Glutamatergic neuron (in vitro differentiated cells): ENCODE measurements at regions not wholly inside any gene's neighbourhood (a gene's known extent, or its start where the extent isn't known, plus 50 kb on each side); places are given as distances from the start of the nearest gene placed in this dataset.
A peak's percentile ranks its signal among the peaks of the same experiment; 100 is the strongest.
"Not testable (repeated sequence)": the region's sequence is repeated elsewhere in the genome, so short reads cannot be mapped to it uniquely, and the experiment has no call there.

ENCODE experiments used
- DNase-seq: peaks from one replicate; pipeline ENCODE4 v3.0.0; 2022
- H3K27ac Mint-ChIP-seq: one replicate; pipeline ENCODE4 v1.8.0; 2020; ENCODE audit warnings: mild to moderate bottlenecking, mixed read lengths, inconsistent platforms; ENCODE audit not compliant: unreplicated experiment
- H3K27me3 Mint-ChIP-seq: one replicate; pipeline ENCODE4 v1.8.0; 2020; ENCODE audit warnings: mild to moderate bottlenecking, moderate library complexity, mixed read lengths, inconsistent platforms; ENCODE audit not compliant: unreplicated experiment
- H3K36me3 Mint-ChIP-seq: one replicate; pipeline ENCODE4 v1.8.0; 2020; ENCODE audit warnings: mild to moderate bottlenecking, mixed read lengths, inconsistent platforms; ENCODE audit not compliant: unreplicated experiment
- H3K4me1 Mint-ChIP-seq: one replicate; pipeline ENCODE4 v1.8.0; 2020; ENCODE audit warnings: mild to moderate bottlenecking, low read depth, mixed read lengths, inconsistent platforms; ENCODE audit not compliant: unreplicated experiment
- H3K4me3 Mint-ChIP-seq: one replicate; pipeline ENCODE4 v1.8.0; 2020; ENCODE audit warnings: mild to moderate bottlenecking, mixed read lengths, inconsistent platforms; ENCODE audit not compliant: unreplicated experiment
- H3K9me3 Mint-ChIP-seq: one replicate; pipeline ENCODE4 v1.8.0; 2020; ENCODE audit warnings: mild to moderate bottlenecking, moderate library complexity, mixed read lengths, inconsistent platforms; ENCODE audit not compliant: unreplicated experiment
- TF ChIP-seq, protein P1 (sequence below): fragments of 200-600 bp; sonication (generic); IDR thresholded peaks from one replicate; pipeline ENCODE4 v1.5.0; 2021; ENCODE audit not compliant: partially characterized antibody, unreplicated experiment

DNA sequence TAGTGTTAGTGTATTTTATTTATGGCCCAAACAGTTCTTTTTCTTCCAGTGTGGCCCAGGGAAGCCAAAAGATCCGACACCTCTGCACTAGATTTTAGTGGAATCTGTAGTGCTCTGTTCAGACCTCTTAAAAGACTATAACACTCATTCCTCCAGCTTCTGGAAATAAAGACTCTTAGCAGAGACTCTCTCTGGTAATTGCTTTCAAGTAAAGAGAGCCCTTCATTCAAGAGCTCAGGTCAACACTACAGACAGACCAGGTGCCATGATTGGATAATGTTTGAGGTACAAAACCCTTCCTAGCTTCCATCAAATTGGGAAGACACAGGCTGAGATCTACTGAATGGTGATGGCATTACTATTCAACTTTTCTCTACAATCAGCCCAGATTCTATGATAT, 255.8 kb downstream of the PRDM9 start:
- DNase-seq, result no peak
- TF ChIP-seq, protein P1, sequence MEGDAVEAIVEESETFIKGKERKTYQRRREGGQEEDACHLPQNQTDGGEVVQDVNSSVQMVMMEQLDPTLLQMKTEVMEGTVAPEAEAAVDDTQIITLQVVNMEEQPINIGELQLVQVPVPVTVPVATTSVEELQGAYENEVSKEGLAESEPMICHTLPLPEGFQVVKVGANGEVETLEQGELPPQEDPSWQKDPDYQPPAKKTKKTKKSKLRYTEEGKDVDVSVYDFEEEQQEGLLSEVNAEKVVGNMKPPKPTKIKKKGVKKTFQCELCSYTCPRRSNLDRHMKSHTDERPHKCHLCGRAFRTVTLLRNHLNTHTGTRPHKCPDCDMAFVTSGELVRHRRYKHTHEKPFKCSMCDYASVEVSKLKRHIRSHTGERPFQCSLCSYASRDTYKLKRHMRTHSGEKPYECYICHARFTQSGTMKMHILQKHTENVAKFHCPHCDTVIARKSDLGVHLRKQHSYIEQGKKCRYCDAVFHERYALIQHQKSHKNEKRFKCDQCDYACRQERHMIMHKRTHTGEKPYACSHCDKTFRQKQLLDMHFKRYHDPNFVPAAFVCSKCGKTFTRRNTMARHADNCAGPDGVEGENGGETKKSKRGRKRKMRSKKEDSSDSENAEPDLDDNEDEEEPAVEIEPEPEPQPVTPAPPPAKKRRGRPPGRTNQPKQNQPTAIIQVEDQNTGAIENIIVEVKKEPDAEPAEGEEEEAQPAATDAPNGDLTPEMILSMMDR, result no peak

DNA sequence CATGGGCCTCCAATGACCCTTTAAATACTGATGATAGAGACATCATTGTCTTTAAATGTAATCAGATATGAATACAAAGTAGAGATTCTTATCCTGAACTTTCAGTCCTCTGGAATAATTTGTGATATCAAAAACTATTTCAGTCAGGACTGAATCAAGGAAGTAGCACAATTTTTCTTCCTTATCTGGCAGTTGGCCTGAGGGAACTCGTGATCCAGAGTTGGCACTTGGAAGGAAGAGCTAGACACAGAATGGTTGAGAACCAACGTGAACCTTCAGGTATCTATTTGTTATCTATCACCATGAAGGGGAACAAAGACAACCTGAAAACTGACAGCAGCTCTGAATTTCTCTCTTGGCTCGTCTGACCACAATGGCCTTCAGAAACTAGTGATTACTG, 269.3 kb downstream of the PRDM9 start:
- Mint-ChIP-seq H3K9me3 (no peaks in the 10 kb centered on the region), H3K4me1 (no peaks in the 10 kb centered on the region)

More for the DNA sequence above, 255.8 kb downstream of the PRDM9 start:
- H3K27ac Mint-ChIP-seq, result no peak overlapping the region
- H3K4me1 Mint-ChIP-seq, result no peaks in the 10 kb centered on the region
- H3K36me3 Mint-ChIP-seq, result no peaks in the 10 kb centered on the region
- H3K27me3 Mint-ChIP-seq, result no peaks in the 10 kb centered on the region
- no peak overlapping the region for H3K4me3 Mint-ChIP-seq
- no peaks in the 10 kb centered on the region for H3K9me3 Mint-ChIP-seq

DNA sequence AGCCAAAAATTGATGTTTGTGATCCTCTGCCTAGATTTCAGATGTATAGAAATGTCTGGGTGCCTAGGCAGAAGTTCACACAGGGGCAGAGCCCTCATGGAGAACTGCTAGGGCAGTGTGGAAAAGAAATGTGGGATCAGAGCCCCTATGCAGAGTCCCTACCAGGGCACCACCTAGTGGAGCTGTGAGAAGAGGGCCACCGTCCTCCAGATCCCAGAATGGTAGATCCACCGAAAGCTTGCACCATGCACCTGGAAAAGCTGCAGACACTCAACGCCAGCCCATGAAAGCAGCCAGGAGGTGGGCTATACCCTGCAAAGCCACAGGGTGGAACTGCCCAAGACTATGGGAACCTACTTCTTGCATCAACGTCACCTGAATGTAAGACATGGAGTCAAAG, 292.9 kb downstream of the PRDM9 start:
- not testable (repeated sequence) for H3K36me3 Mint-ChIP-seq, H3K27me3 Mint-ChIP-seq, H3K4me1 Mint-ChIP-seq, H3K4me3 Mint-ChIP-seq, H3K27ac Mint-ChIP-seq, DNase-seq, H3K9me3 Mint-ChIP-seq

More for the DNA sequence above, 269.3 kb downstream of the PRDM9 start:
- TF ChIP-seq, protein P1, result no peak
- no peak overlapping the region for H3K27ac Mint-ChIP-seq
- H3K4me3 Mint-ChIP-seq, result no peak overlapping the region
- no peaks in the 10 kb centered on the region for H3K36me3 Mint-ChIP-seq
- no peak for DNase-seq
- no peaks in the 10 kb centered on the region for H3K27me3 Mint-ChIP-seq

DNA sequence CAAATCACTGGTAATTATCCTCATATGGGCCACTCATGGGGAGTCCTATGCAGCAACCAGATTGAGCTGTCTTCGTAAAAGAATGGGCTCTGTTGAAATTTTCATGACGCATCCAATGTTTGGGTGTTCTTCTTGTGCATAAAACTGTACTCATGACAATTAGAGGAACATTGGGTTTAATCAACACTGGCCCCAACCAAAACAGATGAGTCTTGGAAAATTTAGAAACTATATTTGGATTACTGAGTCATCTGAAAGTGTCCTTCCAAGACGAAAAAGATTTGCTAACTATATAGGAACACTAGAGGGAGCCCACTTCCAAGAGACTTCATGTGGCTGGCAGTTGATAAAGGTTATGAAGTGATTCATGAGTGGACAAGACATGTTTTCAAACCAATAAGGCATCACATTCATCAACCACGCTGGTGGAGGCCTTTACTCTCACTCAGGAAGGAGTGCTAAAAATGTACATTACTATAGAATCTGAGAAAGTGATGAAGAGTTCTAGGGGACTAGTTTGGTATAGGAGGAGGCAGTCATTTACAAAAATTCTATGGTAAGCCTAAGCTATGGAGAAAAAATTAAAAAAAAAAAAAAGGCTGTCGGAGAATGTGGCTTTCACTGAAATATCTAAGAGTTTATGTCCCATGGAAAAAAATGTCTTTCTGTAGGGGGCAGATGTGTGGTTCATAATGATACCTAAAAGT, 313.5 kb downstream of the PRDM9 start:
- H3K4me1 Mint-ChIP-seq, result peaks cover 2% of the 10 kb centered on the region
- no peak for DNase-seq

DNA sequence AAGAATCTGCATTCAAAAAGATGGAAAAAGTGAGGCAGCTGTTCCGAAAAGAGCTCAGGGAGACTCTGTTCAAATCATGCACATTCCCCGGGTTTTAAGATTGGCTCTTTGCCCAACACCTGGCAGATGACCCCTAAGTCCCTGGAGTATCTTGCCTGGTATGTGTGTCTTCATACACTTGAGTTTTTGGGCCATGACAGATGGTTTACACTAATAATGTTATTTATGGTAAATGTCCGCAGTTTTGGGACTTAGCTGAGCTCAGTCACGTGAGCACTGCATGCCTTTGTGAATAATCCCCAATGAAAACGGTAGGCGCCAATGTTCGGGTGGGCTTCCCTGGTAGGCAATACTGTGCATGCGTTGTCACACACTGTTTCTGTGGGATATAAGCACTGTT, 316.1 kb downstream of the PRDM9 start:
- DNase-seq, result no peak
- no peaks in the 10 kb centered on the region for H3K36me3 Mint-ChIP-seq

More for the DNA sequence above, 313.5 kb downstream of the PRDM9 start:
- H3K27me3 Mint-ChIP-seq, result no peaks in the 10 kb centered on the region
- H3K27ac Mint-ChIP-seq, result no peak overlapping the region
- H3K9me3 Mint-ChIP-seq, result peaks cover 2% of the 10 kb centered on the region
- no peaks in the 10 kb centered on the region for H3K36me3 Mint-ChIP-seq
- TF ChIP-seq, protein P1, result peak; percentile 60
- no peak overlapping the region for H3K4me3 Mint-ChIP-seq

More for the DNA sequence above, 316.1 kb downstream of the PRDM9 start:
- peaks cover 2% of the 10 kb centered on the region for H3K9me3 Mint-ChIP-seq
- H3K27me3 Mint-ChIP-seq, result no peaks in the 10 kb centered on the region
- H3K27ac Mint-ChIP-seq, result no peak overlapping the region
- H3K4me3 Mint-ChIP-seq, result no peak overlapping the region
- H3K4me1 Mint-ChIP-seq, result peaks cover 11% of the 10 kb centered on the region
- TF ChIP-seq, protein P1, result no peak
